ENCODE measurements at regions not wholly inside any gene's neighbourhood (a gene's known extent, or its start where the extent isn't known, plus 50 kb on each side); places are given as distances from the start of the nearest gene placed in this dataset.

- TF ChIP-seq EZH2 (IDR thresholded peaks at IDR 0.05; ENCODE audit: insufficient read depth, poor library complexity, severe bottlenecking) (no peak), EZH2phosphoT487 (IDR thresholded peaks at IDR 0.05; ENCODE audit: insufficient read depth, low read depth) (no peak)
Measured at GRCh38 chr15:39034816-39035215, 470.2 kb upstream of the RASGRP1 start.
